B cell (primary cell): ENCODE measurements at regions not wholly inside any gene's neighbourhood (a gene's known extent, or its start where the extent isn't known, plus 50 kb on each side); places are given as distances from the start of the nearest gene placed in this dataset.

Source experiments
- EZH2 ChIP-seq: IDR thresholded peaks from 2 replicates; pipeline ENCODE4 v1.6.1; 2012; ENCODE audit warnings: borderline replicate concordance, low read depth, mild to moderate bottlenecking, moderate library complexity, low read length; ENCODE audit not compliant: insufficient read depth, poor library complexity, severe bottlenecking
- TF ChIP-seq, protein P1 (sequence below): fragments of 200-600 bp; IDR thresholded peaks from one replicate; pipeline ENCODE4 v1.8.0; 2022; ENCODE audit warnings: antibody characterized with exemption, mild to moderate bottlenecking

DNA sequence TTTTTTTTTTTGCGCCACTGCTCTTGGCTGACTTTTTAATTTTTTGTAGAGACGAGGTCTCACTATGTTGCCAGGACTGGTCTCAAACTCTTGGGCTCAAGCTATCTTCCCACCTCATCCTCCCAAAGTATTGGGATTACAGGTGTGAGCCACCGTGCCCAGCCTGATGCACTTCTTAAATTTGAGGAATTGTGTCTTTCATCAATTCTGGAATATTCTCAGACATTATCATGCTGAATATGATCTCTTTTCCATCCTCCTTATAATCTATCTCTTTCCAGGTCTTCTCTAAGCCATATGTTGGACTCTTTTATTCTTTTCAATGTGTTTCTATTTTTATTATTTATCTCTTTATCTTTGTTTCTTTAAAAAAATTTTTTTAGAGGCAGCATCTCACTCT, 196.2 kb upstream of the IER5L start:
- TF ChIP-seq, protein P1, sequence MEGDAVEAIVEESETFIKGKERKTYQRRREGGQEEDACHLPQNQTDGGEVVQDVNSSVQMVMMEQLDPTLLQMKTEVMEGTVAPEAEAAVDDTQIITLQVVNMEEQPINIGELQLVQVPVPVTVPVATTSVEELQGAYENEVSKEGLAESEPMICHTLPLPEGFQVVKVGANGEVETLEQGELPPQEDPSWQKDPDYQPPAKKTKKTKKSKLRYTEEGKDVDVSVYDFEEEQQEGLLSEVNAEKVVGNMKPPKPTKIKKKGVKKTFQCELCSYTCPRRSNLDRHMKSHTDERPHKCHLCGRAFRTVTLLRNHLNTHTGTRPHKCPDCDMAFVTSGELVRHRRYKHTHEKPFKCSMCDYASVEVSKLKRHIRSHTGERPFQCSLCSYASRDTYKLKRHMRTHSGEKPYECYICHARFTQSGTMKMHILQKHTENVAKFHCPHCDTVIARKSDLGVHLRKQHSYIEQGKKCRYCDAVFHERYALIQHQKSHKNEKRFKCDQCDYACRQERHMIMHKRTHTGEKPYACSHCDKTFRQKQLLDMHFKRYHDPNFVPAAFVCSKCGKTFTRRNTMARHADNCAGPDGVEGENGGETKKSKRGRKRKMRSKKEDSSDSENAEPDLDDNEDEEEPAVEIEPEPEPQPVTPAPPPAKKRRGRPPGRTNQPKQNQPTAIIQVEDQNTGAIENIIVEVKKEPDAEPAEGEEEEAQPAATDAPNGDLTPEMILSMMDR, result no peak
- TF ChIP-seq EZH2, result no peak
